Kasumi-1 (cell line): ENCODE measurements at regions not wholly inside any gene's neighbourhood (a gene's known extent, or its start where the extent isn't known, plus 50 kb on each side); places are given as distances from the start of the nearest gene placed in this dataset.

Experiments used
- DNase-seq, 2 experiments: peaks; one replicate each; lab custom pipeline; 2025; lab: John Stamatoyannopoulos, UW

GRCh38 chr9:1331546-1332038, 281.4 kb downstream of the DMRT2 start:
- DNase-seq, result no peak

- no peak for DNase-seq
These were observed 282.0 kb downstream of the DMRT2 start for GRCh38 chr9:1332156-1332555.

GRCh38 chr9:1335174-1335573, 285.0 kb downstream of the DMRT2 start:
- no peak for DNase-seq

DNA sequence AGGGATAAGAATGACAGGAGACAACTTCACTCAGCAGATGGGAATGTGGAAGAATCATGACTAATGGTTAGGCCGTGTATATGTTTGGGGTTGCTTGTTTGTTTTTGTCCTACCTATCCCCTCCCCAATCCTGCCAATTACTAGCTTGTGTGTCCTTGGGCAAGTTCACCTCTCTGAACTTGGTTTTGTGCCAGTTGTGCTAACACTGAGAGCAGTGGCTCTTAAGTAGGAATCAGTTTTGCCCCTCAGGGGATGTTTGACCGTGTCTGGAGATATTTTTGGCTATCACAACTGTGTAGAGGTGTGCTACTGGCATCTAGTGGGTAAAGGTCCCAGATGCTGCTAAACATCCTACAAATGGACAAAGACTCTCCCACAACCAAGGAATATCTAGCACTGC, 287.0 kb downstream of the DMRT2 start:
- DNase-seq, result no peak

- DNase-seq, result no peak
These were observed 290.2 kb downstream of the DMRT2 start for GRCh38 chr9:1340390-1340789.

DNA sequence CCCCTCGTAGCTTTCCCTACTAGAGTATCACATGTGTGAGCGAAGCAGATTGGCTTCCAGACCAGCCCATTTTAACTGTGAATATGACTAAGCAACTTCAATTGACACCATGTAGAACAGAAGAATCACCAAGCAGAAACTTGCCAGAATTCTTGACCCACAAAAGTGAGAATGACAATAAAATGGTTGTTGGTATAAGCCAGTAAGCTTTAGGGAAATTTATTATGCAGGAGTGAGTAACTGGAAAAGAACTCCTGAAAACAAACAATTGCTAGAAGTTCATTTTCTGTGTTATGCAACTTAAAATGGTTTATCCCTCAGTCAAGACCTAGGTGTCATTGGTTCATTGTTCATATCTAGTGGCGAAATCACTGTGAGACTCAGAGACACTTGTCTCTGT, 303.1 kb downstream of the DMRT2 start:
- DNase-seq, result no peak

- DNase-seq, result no peak
These were observed 303.9 kb downstream of the DMRT2 start for GRCh38 chr9:1354086-1354485.

- DNase-seq, result no peak
These were observed 304.4 kb downstream of the DMRT2 start for GRCh38 chr9:1354606-1355005.

DNA sequence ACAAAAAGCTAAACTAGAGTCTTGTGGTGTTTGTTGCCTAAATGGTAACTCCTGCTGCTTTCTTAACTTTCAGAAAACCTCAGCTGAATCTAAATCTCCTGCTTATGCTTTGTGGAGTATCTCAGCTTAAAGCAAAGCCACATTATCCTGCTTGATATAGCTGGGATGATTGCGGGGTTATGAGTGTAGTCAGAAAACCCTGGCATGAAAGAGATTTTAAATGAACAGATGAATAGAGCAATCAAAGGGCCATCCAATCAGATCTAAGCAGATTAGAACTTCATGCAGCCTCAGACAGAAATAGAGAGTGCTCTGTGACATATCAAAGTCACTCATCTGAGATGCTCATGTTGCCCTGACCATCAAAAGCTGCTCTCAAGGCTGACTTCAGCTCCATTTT, 305.5 kb downstream of the DMRT2 start:
- no peak for DNase-seq

- DNase-seq, result no peak
These were observed 312.7 kb downstream of the DMRT2 start for GRCh38 chr9:1362845-1363244.

GRCh38 chr9:1366276-1366675, 316.1 kb downstream of the DMRT2 start:
- no peak for DNase-seq

DNA sequence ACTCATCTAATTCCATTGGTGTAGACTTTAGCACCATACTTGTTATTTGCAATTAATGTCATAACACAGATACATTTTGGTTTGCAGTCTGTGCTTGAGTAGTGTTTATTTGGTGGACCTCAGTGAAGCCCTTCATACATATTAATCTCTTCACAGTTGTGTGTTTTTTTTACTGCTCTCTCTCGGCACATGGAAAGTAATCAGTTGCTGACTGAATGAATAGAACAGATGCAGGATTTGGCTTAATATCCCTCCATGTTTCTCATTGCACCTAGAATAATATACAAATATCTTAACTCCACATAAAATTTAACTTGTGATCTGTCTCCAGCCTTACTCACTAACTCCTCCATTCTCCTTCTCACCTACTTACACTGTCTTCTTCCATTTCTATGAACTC, 319.1 kb downstream of the DMRT2 start:
- DNase-seq, result no peak

GRCh38 chr9:1373445-1373844, 323.3 kb downstream of the DMRT2 start:
- no peak for DNase-seq

DNA sequence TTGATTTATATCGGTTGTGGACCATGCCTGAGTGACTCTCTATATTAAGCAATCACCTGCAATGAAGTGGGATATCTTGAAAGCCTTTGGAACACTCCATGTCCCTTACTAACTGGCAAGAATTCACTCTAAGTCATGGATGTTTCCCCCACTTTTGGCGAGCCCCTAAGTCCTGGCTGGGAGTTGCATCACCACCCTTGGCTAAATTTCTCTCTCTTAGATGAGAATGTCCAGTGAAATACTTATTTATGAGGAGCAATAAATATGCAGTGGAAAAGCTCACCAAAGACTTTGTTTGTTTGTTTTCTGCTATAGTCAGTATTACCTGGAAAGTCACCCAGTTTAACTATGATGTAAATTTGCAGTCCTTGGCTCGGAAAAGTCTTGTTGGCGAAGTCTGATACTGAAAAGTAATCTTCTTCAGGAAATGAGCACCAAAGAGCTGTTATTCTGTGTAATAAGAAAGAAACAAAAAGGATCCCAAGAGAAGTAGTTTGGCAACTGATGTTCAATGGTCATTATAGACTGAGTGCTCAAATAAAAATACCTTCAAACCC, 333.8 kb downstream of the DMRT2 start:
- no peak for DNase-seq

GRCh38 chr9:1384816-1385215, 334.7 kb downstream of the DMRT2 start:
- DNase-seq, result no peak

DNA sequence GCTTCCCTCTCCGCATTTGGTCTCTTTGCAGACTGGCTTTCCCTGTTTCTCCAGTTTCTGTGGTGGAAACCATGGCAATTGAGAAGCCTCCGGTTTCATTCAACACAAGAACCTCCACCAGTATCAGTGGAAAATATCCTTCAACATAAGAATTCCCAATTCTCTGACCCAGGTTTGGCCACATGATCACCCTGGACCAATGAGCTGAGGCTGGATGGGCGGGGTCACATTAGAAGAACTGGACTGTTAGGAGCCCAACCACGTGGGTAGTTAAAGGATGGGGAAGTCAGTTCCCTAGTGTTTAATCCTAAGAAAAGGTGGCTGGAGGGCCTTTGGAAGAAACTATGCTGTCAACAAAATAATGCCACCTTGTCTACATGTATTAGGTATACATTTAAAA, 336.3 kb downstream of the DMRT2 start:
- no peak for DNase-seq

- DNase-seq, result no peak
These were observed 338.1 kb downstream of the DMRT2 start for GRCh38 chr9:1388216-1388615.

DNA sequence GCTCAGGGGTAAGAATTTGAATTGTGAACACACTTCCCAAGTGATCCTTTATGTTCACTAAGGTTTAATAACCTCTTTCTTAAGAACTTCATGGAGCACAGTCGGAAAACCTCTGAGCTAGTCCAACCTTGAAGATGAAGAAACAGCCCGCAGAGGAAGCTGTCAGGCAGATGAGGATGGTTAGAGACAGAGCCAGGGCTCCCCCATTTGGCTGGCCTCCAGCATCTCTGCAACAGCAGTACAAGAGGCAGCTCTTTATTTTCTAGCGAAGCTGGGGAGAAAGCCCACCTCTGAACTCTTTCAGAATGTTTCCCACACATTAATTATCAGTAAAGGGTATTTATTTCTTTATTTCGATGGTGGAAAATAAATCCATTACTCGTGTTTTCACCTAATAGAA, 350.8 kb downstream of the DMRT2 start:
- peak in 1 of 2 experiments; percentile 16 for DNase-seq

DNA sequence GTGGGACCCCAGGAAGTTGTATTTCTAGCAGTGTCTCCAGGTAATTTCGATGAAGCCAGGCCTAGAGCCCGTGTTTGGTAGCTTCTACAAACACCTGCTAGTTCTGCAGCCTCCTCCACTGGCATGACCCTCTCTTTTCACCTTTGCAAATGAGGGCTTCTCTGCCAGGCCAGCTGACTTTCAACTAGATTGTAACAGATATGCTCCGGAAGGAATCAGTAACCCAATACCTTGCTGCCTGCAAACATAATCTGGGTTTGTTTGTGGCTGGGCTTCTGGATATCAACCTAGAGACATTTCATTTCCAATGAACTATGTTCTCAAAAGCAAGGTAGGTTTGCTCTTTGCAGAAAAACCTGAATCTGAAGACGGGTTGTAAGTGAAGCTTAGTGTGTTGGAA, 354.8 kb downstream of the DMRT2 start:
- DNase-seq, result no peak

GRCh38 chr9:1411826-1412225, 361.7 kb downstream of the DMRT2 start:
- no peak for DNase-seq

GRCh38 chr9:1414711-1415131, 364.6 kb downstream of the DMRT2 start:
- no peak for DNase-seq

- no peak for DNase-seq
These were observed 365.0 kb downstream of the DMRT2 start for GRCh38 chr9:1415146-1415545.

- DNase-seq, result no peak
These were observed 366.1 kb downstream of the DMRT2 start for GRCh38 chr9:1416261-1416660.

GRCh38 chr9:1421436-1421835, 371.3 kb downstream of the DMRT2 start:
- DNase-seq, result no peak

- DNase-seq, result no peak
These were observed 377.7 kb downstream of the DMRT2 start for GRCh38 chr9:1427875-1428274.
